MCF 10A (cell line): ENCODE measurements at regions not wholly inside any gene's neighbourhood (a gene's known extent, or its start where the extent isn't known, plus 50 kb on each side); places are given as distances from the start of the nearest gene placed in this dataset.

Source experiments
- BruUV-seq: library from RNA; stranded (reverse); fragments of 400-500 nt; replicated peaks from 2 replicates; lab custom pipeline; 2021; lab: Mats Ljungman, UMichigan
- CTCF ChIA-PET: fragments of 300-600 bp; sonication (Branson Sonifier 250); formaldehyde crosslinking; extraction: SDS; loops from one replicate; lab custom pipeline; 2021; ENCODE audit warnings: antibody characterized with exemption, inconsistent platforms; lab: Yijun Ruan, JAX
- POLR2A ChIA-PET: fragments of 300-600, 350-650 bp; sonication (Branson Sonifier 250); formaldehyde crosslinking; extraction: SDS; loops from one replicate; lab custom pipeline; 2020; ENCODE audit warnings: antibody characterized with exemption, inconsistent platforms; lab: Yijun Ruan, JAX
- DNase-seq: peaks from one replicate; pipeline ENCODE4 v3.0.0-alpha.2; 2018; ENCODE audit not compliant: unreplicated experiment
- H3K27ac Mint-ChIP-seq: one replicate; pipeline ENCODE4 v1.8.0; 2022; ENCODE audit warnings: mild to moderate bottlenecking, low read depth, mixed read lengths; ENCODE audit not compliant: unreplicated experiment
- H3K27me3 Mint-ChIP-seq: one replicate; pipeline ENCODE4 v1.8.0; 2022; ENCODE audit warnings: mixed read lengths; ENCODE audit not compliant: insufficient read depth, unreplicated experiment
- H3K36me3 Mint-ChIP-seq: one replicate; pipeline ENCODE4 v1.8.0; 2022; ENCODE audit warnings: mild to moderate bottlenecking, moderate library complexity, mixed read lengths; ENCODE audit not compliant: insufficient read depth, unreplicated experiment
- H3K4me1 Mint-ChIP-seq: one replicate; pipeline ENCODE4 v1.8.0; 2022; ENCODE audit warnings: mixed read lengths; ENCODE audit not compliant: insufficient read depth, unreplicated experiment
- H3K4me3 Mint-ChIP-seq: one replicate; pipeline ENCODE4 v1.8.0; 2022; ENCODE audit warnings: mild to moderate bottlenecking, moderate library complexity, mixed read lengths; ENCODE audit not compliant: unreplicated experiment
- H3K9me3 Mint-ChIP-seq: one replicate; pipeline ENCODE4 v1.8.0; 2022; ENCODE audit warnings: mixed read lengths; ENCODE audit not compliant: unreplicated experiment
- intact Hi-C: fragments of 100-400 bp; cut with micrococcal nuclease; formaldehyde crosslinking; loops from 2 replicates; pipeline ENCODE4 v1.14.1; 2022
- TF ChIP-seq, protein P1 (sequence below): fragments of 200-600 bp; IDR thresholded peaks from one replicate; pipeline ENCODE4 v1.8.0; 2022; ENCODE audit warnings: antibody characterized with exemption, mild to moderate bottlenecking; ENCODE audit not compliant: unreplicated experiment

DNA sequence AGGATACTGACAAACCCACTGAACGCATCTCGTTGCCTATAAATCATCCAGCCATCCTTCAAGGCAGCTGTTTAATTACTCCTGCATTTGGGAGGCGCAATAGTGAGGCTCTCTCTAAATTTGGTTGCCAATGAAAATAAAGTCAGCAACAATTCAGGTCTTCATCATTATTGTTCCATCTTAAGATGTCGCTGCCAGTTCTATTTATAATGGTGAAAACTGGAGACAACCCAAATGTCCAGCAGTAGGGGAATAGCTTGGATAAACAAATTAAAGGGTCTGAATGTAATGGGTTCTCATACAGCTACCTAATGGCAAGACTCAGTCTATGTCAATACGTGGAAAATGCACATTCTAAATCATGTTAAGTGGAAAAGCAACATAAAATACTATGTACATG, 120.1 kb upstream of the PLXNA4 start:
- TF ChIP-seq, protein P1, sequence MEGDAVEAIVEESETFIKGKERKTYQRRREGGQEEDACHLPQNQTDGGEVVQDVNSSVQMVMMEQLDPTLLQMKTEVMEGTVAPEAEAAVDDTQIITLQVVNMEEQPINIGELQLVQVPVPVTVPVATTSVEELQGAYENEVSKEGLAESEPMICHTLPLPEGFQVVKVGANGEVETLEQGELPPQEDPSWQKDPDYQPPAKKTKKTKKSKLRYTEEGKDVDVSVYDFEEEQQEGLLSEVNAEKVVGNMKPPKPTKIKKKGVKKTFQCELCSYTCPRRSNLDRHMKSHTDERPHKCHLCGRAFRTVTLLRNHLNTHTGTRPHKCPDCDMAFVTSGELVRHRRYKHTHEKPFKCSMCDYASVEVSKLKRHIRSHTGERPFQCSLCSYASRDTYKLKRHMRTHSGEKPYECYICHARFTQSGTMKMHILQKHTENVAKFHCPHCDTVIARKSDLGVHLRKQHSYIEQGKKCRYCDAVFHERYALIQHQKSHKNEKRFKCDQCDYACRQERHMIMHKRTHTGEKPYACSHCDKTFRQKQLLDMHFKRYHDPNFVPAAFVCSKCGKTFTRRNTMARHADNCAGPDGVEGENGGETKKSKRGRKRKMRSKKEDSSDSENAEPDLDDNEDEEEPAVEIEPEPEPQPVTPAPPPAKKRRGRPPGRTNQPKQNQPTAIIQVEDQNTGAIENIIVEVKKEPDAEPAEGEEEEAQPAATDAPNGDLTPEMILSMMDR, result no peak
- ChIA-PET POLR2A (no interaction called here), CTCF (interaction anchor here (0.6 kb wide), 3 partner anchors 14 to 1381 kb away, joined by 3 to 8 read pairs (median 3); no protein-coding TSS in a partner anchor)
- no peak overlapping the region for H3K4me3 Mint-ChIP-seq
- peaks cover 7% of the 10 kb centered on the region for H3K4me1 Mint-ChIP-seq
- H3K9me3 Mint-ChIP-seq, result peaks cover 7% of the 10 kb centered on the region
- peaks cover 20% of the 10 kb centered on the region for H3K27me3 Mint-ChIP-seq
- H3K27ac Mint-ChIP-seq, result no peak overlapping the region
- no TSS peak for BruUV-seq
- intact Hi-C loops, result no loop called here
- H3K36me3 Mint-ChIP-seq, result no peaks in the 10 kb centered on the region
- DNase-seq, result no peak

DNA sequence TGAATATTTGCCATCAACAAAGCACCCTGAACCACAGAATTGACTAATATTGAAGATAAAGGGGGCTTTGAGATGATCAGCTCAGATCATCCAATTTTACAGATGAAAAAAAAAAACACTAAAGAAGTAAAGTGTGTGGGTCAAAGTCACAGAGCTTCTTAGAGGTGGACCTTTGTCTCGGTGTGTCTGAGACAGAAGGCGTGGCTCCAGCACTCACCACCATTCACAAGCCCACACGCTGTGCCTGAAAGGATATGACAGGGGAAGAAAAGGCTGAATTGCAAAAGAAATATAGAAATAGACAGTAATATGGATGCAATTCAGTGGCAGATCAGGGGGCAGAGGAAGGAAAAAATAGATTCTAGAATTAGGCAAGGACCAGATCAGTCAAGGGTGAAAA, 114.9 kb upstream of the PLXNA4 start:
- H3K4me3 Mint-ChIP-seq, result no peak overlapping the region
- TF ChIP-seq, protein P1, result no peak
- no peak overlapping the region for H3K27ac Mint-ChIP-seq
- H3K27me3 Mint-ChIP-seq, result peaks cover 30% of the 10 kb centered on the region
- intact Hi-C loops, result no loop called here
- no TSS peak for BruUV-seq
- H3K36me3 Mint-ChIP-seq, result no peaks in the 10 kb centered on the region
- DNase-seq, result no peak
- H3K4me1 Mint-ChIP-seq, result no peaks in the 10 kb centered on the region
- ChIA-PET CTCF (no interaction called here), POLR2A (no interaction called here)
- no peaks in the 10 kb centered on the region for H3K9me3 Mint-ChIP-seq

DNA sequence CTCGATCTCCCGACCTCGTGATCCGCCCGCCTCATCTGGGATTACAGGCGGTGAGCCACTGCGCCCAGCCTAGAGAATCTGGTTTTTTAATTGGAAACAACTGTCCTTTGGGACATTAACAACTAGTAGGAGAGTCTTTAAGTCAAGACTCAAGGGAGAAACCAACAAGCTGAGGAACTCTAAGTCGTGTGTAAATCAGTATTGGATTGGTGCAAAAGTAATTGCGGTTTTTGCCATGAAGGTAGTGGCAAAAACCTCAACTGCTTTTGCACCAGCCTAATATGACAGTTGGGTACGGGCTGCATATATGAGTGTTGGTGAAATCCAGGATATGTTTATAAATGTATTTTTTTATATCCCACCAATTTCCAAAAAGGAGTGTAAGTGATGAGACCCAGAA, 113.9 kb upstream of the PLXNA4 start:
- Mint-ChIP-seq H3K9me3 (no peaks in the 10 kb centered on the region), H3K36me3 (no peaks in the 10 kb centered on the region), H3K27me3 (peaks cover 40% of the 10 kb centered on the region), H3K27ac (no peak overlapping the region), H3K4me3 (no peak overlapping the region), H3K4me1 (no peaks in the 10 kb centered on the region)
- ChIA-PET CTCF (no interaction called here), POLR2A (no interaction called here)
- no peak for DNase-seq
- TF ChIP-seq, protein P1, result no peak
- intact Hi-C loops, result no loop called here
- BruUV-seq, result no TSS peak

DNA sequence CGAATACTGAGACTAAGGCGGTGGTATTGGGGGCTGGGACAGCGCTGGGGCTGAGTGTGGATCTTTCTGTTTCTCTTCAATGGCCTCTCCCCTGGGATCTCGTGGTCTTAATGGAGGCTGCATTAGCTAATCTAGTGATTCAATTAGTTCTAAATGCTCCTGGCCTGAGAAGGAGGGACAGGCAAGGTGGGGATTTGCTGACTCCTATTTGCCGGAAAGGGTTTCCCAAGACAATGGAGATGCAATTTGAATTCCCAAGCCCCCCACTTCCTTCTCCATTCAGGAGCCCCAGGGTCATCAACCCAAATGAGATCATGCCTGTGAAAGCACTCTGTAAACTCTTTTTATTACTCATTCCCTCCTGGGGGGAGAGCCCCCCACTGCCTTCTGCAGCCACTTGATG, 111.7 kb upstream of the PLXNA4 start:
- H3K27me3 Mint-ChIP-seq, result peaks cover 62% of the 10 kb centered on the region
- no TSS peak for BruUV-seq
- no peak for DNase-seq
- TF ChIP-seq, protein P1, result no peak
- H3K9me3 Mint-ChIP-seq, result no peaks in the 10 kb centered on the region
- CTCF ChIA-PET, result no interaction called here
- no peak overlapping the region for H3K27ac Mint-ChIP-seq
- H3K36me3 Mint-ChIP-seq, result no peaks in the 10 kb centered on the region
- no peak overlapping the region for H3K4me3 Mint-ChIP-seq
- H3K4me1 Mint-ChIP-seq, result no peaks in the 10 kb centered on the region
- intact Hi-C loops, result no loop called here
- POLR2A ChIA-PET, result no interaction called here
